ENCODE measurements at regions not wholly inside any gene's neighbourhood (a gene's known extent, or its start where the extent isn't known, plus 50 kb on each side); places are given as distances from the start of the nearest gene placed in this dataset.

DNA sequence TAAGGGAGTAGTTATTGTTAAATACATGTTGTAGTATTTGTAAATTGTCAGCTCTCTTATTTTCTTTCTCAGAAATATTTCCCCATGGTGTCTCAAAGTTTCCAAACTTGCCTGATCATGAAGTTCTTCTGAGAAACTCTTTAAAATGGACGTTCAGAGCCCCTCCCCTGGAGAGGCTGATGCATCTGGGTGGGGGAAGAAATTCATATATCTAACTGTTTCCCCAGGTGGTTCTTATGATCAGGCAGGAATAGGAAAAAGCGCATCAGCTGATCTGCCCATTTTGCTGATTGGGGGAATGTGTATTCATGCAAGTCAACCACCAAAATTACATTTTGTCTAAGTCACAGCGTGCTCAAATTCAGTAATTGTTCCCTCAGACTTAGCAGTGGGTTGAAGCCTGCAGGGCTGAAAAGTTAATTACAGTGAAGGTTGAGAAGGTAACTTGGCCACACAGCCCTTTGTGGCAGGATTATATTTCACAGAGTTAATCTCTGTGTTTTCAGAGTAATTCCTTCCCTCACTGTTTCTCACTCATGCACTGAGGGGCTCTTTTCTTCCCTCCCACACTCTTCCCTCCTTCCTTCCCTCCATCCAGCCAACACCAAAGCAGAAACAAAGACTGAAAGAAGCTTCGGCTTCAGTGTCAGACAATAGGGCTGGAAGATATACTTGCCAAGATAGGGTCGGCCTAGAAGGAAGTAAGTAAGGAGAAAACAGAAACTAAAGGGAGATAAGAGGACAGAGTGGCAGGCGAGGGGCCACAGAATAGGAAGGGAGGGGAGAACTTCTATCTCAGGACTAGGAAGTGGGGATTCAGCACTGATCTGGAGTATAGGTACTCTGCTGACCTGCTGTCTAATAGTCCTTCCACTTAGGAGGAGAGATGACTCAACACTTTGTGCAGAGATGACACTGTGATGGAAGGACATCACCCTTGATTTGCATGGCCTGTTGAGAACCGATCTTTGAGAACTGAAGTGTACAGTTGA lies 50.5 kb upstream of the STARD3NL start:
- Histone ChIP-seq H3K27me3 (no peaks in the 10 kb centered on the region), H3K4me1 (ENCODE audit: insufficient read depth) (no peaks in the 10 kb centered on the region), H4K20me1 (ENCODE audit: insufficient read depth, poor library complexity, severe bottlenecking) (no peaks in the 10 kb centered on the region), H3K9me2 (replicated peaks; ENCODE audit: insufficient read depth) (no peaks in the 10 kb centered on the region), H3K27ac (no peak overlapping the region), H3K9me3 (ENCODE audit: low read depth) (no peaks in the 10 kb centered on the region), H2AFZ (no peak overlapping the region), H3K79me2 (no peaks in the 10 kb centered on the region), H3K36me3 (replicated peaks; ENCODE audit: insufficient read depth, low read depth) (no peaks in the 10 kb centered on the region), H3K4me2 (no peak overlapping the region), H3K4me3 (no peak overlapping the region)
- no peak for DNase-seq (ENCODE audit: low spot score)
- WGBS (ENCODE audit: low lambda C conversion rate, missing lambda C conversion rate) = 70% methylated on average over 7 of the region's 7 CpGs
- no peak for TF ChIP-seq EZH2phosphoT487 (IDR thresholded peaks at IDR 0.05; ENCODE audit: low read depth, severe bottlenecking, unreplicated experiment)
- TF ChIP-seq EZH2 (IDR thresholded peaks at IDR 0.05; ENCODE audit: borderline replicate concordance) = no peak
- TF ChIP-seq, protein P1, sequence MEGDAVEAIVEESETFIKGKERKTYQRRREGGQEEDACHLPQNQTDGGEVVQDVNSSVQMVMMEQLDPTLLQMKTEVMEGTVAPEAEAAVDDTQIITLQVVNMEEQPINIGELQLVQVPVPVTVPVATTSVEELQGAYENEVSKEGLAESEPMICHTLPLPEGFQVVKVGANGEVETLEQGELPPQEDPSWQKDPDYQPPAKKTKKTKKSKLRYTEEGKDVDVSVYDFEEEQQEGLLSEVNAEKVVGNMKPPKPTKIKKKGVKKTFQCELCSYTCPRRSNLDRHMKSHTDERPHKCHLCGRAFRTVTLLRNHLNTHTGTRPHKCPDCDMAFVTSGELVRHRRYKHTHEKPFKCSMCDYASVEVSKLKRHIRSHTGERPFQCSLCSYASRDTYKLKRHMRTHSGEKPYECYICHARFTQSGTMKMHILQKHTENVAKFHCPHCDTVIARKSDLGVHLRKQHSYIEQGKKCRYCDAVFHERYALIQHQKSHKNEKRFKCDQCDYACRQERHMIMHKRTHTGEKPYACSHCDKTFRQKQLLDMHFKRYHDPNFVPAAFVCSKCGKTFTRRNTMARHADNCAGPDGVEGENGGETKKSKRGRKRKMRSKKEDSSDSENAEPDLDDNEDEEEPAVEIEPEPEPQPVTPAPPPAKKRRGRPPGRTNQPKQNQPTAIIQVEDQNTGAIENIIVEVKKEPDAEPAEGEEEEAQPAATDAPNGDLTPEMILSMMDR (IDR thresholded peaks at IDR 0.05; ENCODE audit: poor library complexity) = no peak

All from hepatocyte (in vitro differentiated cells).